Endodermal cell (in vitro differentiated cells): ENCODE measurements at regions not wholly inside any gene's neighbourhood (a gene's known extent, or its start where the extent isn't known, plus 50 kb on each side); places are given as distances from the start of the nearest gene placed in this dataset.
A peak's percentile ranks its signal among the peaks of the same experiment; 100 is the strongest.

ENCODE experiments used
- DNase-seq: peaks from one replicate; pipeline ENCODE4 v3.0.0-alpha.2; 2017
- H3K27ac ChIP-seq: 2 replicates; pipeline ENCODE4 v1.5.1; 2013; ENCODE audit warnings: mild to moderate bottlenecking, low read depth, low read length, moderate library complexity
- H3K27me3 ChIP-seq: 2 replicates; pipeline ENCODE4 v1.6.1; 2013; ENCODE audit warnings: mild to moderate bottlenecking, low read length, moderate library complexity; ENCODE audit not compliant: insufficient read depth, control insufficient read depth, poor library complexity, severe bottlenecking
- H3K36me3 ChIP-seq: 2 replicates; pipeline ENCODE4 v1.7.0; 2013; ENCODE audit warnings: mild to moderate bottlenecking, low read length, moderate library complexity; ENCODE audit not compliant: control insufficient read depth, insufficient read depth
- H3K4me1 ChIP-seq: one replicate; pipeline ENCODE4 v1.7.0; 2013; ENCODE audit warnings: low read length; ENCODE audit not compliant: control insufficient read depth, insufficient read depth
- H3K4me3 ChIP-seq: 2 replicates; pipeline ENCODE4 v1.5.1; 2013; ENCODE audit warnings: mild to moderate bottlenecking, low read length, moderate library complexity
- H3K9ac ChIP-seq: 2 replicates; pipeline ENCODE4 v1.6.1; 2013; ENCODE audit warnings: mild to moderate bottlenecking, low read length, moderate library complexity; ENCODE audit not compliant: poor library complexity, severe bottlenecking; ENCODE audit errors: extremely low read depth
- H3K9me3 ChIP-seq: 2 replicates; pipeline ENCODE4 v1.6.1; 2013; ENCODE audit warnings: mild to moderate bottlenecking, low read length, moderate library complexity; ENCODE audit not compliant: control insufficient read depth
- H3K27ac Mint-ChIP-seq: 2 replicates; pipeline ENCODE4 v1.8.0; 2020; ENCODE audit warnings: mixed read lengths
- H3K27me3 Mint-ChIP-seq: 2 replicates; pipeline ENCODE4 v1.8.0; 2021; ENCODE audit warnings: mild to moderate bottlenecking, mixed read lengths; ENCODE audit not compliant: insufficient read depth
- H3K36me3 Mint-ChIP-seq: 2 replicates; pipeline ENCODE4 v1.8.0; 2020; ENCODE audit warnings: low read depth, mixed read lengths
- H3K4me1 Mint-ChIP-seq: 2 replicates; pipeline ENCODE4 v1.8.0; 2020; ENCODE audit warnings: mixed read lengths
- H3K4me3 Mint-ChIP-seq: 2 replicates; pipeline ENCODE4 v1.8.0; 2020; ENCODE audit warnings: mild to moderate bottlenecking, moderate library complexity, mixed read lengths
- H3K9me3 Mint-ChIP-seq: 2 replicates; pipeline ENCODE4 v1.8.0; 2020; ENCODE audit warnings: mild to moderate bottlenecking, mixed read lengths
- CTCF ChIP-seq: fragments of 200-600 bp; sonication (generic); conservative IDR thresholded peaks from 2 replicates; pipeline ENCODE4 v1.5.0; 2021; ENCODE audit warnings: antibody characterized with exemption, mild to moderate bottlenecking
- WGBS, 2 experiments: methylation state at CpG; one replicate each; pipeline versions ENCODE4 v1.1.5 to v1.1.7; 2013; ENCODE audit warnings: missing lambda C conversion rate in 2 of 2, mixed read lengths in 1 of 2; ENCODE audit not compliant: insufficient coverage in 1 of 2, insufficient read length in 1 of 2; 5-methylcytosine and 5-hydroxymethylcytosine counted together

- no peak overlapping the region for H3K27ac Mint-ChIP-seq
- Histone ChIP-seq H3K4me3 (no peak overlapping the region), H3K36me3 (no peaks in the 10 kb centered on the region), H3K27ac (no peak overlapping the region), H3K27me3 (no peaks in the 10 kb centered on the region), H3K9ac (no peak overlapping the region), H3K4me1 (no peaks in the 10 kb centered on the region), H3K9me3 (no peaks in the 10 kb centered on the region)
- no peaks in the 10 kb centered on the region for H3K36me3 Mint-ChIP-seq
- no peaks in the 10 kb centered on the region for H3K9me3 Mint-ChIP-seq
- no peak overlapping the region for H3K4me3 Mint-ChIP-seq
- H3K4me1 Mint-ChIP-seq, result peaks cover 31% of the 10 kb centered on the region
- TF ChIP-seq CTCF, result no peak
- WGBS, 2 experiments, result 57 to 92% methylated on average over 1 to 2 of the region's 2 CpGs
- H3K27me3 Mint-ChIP-seq, result no peaks in the 10 kb centered on the region
- DNase-seq, result no peak
Observed at GRCh38 chr3:157859541-157859940, 246.7 kb downstream of the SHOX2 start.

GRCh38 chr3:157858821-157859220 is 247.4 kb downstream of the SHOX2 start:
- no peak for DNase-seq
- no peaks in the 10 kb centered on the region for H3K9me3 Mint-ChIP-seq
- Histone ChIP-seq H3K4me3 (no peak overlapping the region), H3K9ac (no peak overlapping the region), H3K27ac (no peak overlapping the region), H3K36me3 (no peaks in the 10 kb centered on the region), H3K4me1 (no peaks in the 10 kb centered on the region), H3K27me3 (no peaks in the 10 kb centered on the region), H3K9me3 (no peaks in the 10 kb centered on the region)
- H3K36me3 Mint-ChIP-seq, result no peaks in the 10 kb centered on the region
- WGBS, 2 experiments, result 67 to 69% methylated on average over 1 of the region's 1 CpG
- no peak for TF ChIP-seq CTCF
- H3K27ac Mint-ChIP-seq, result no peak overlapping the region
- H3K4me1 Mint-ChIP-seq, result peaks cover 31% of the 10 kb centered on the region
- H3K27me3 Mint-ChIP-seq, result no peaks in the 10 kb centered on the region
- no peak overlapping the region for H3K4me3 Mint-ChIP-seq

GRCh38 chr3:157857440-157857839 is 248.8 kb downstream of the SHOX2 start:
- WGBS, 2 experiments, result 71% methylated on average over 5 of the region's 5 CpGs; no CpG with 5 or more reads in 1 of the 2 experiments
- H3K9me3 Mint-ChIP-seq, result no peaks in the 10 kb centered on the region
- no peak overlapping the region for H3K27ac ChIP-seq

More at GRCh38 chr3:157857440-157857839, 248.8 kb downstream of the SHOX2 start:
- Mint-ChIP-seq H3K4me3 (no peak overlapping the region), H3K27me3 (no peaks in the 10 kb centered on the region), H3K4me1 (peaks cover 31% of the 10 kb centered on the region), H3K27ac (no peak overlapping the region), H3K36me3 (no peaks in the 10 kb centered on the region)
- Histone ChIP-seq H3K9ac (no peak overlapping the region), H3K9me3 (no peaks in the 10 kb centered on the region), H3K4me1 (no peaks in the 10 kb centered on the region), H3K4me3 (no peak overlapping the region), H3K27me3 (no peaks in the 10 kb centered on the region), H3K36me3 (no peaks in the 10 kb centered on the region)
- DNase-seq, result peak; percentile 52
- TF ChIP-seq CTCF, result no peak
